PC-9 (cell line): ENCODE measurements at regions not wholly inside any gene's neighbourhood (a gene's known extent, or its start where the extent isn't known, plus 50 kb on each side); places are given as distances from the start of the nearest gene placed in this dataset.

Source experiments
- BruUV-seq: library from RNA; stranded (reverse); fragments of 400-500 nt; replicated peaks from 2 replicates; lab custom pipeline; 2021; lab: Mats Ljungman, UMichigan
- CTCF ChIA-PET: fragments of 300-600 bp; sonication (Branson Sonifier 250); formaldehyde crosslinking; loops from one replicate; lab custom pipeline; 2022; ENCODE audit warnings: antibody characterized with exemption; lab: Charles Lee
- POLR2A ChIA-PET: fragments of 300-600 bp; sonication (Branson Sonifier 250); formaldehyde crosslinking; loops from one replicate; lab custom pipeline; 2022; ENCODE audit warnings: antibody characterized with exemption; ENCODE audit not compliant: unreplicated experiment; lab: Charles Lee
- DNase-seq, 2 experiments: peaks; one replicate each; pipeline versions ENCODE4 v3.0.0 to v3.0.0-alpha.2; 2015 to 2022; ENCODE audit warnings: mixed read lengths in 1 of 2
- H2AFZ ChIP-seq: fragments of 200-600 bp; sonication (generic); 2 replicates; pipeline ENCODE4 v1.8.1; 2017; ENCODE audit warnings: antibody characterized with exemption
- H3F3A ChIP-seq: fragments of 200-600 bp; sonication (generic); 2 replicates; pipeline ENCODE4 v1.8.1; 2017; ENCODE audit warnings: antibody characterized with exemption, mild to moderate bottlenecking, low read depth; ENCODE audit not compliant: insufficient read depth
- H3K27ac ChIP-seq: fragments of 200-600 bp; sonication (generic); 2 replicates; pipeline ENCODE4 v1.6.1; 2016; ENCODE audit warnings: mixed run types
- H3K27me3 ChIP-seq: fragments of 200-600 bp; sonication (generic); 2 replicates; pipeline ENCODE4 v1.6.1; 2016; ENCODE audit warnings: low read depth, mixed run types; ENCODE audit not compliant: insufficient read depth
- H3K36me3 ChIP-seq: fragments of 200-600 bp; sonication (generic); 2 replicates; pipeline ENCODE4 v1.6.1; 2016; ENCODE audit warnings: low read depth, mixed run types
- H3K4me1 ChIP-seq: fragments of 200-600 bp; sonication (generic); replicated peaks from 2 replicates; pipeline ENCODE4 v1.6.1; 2016; ENCODE audit warnings: mixed run types; ENCODE audit not compliant: insufficient read depth
- H3K4me2 ChIP-seq: fragments of 200-600 bp; sonication (generic); 2 replicates; pipeline ENCODE4 v1.6.1; 2017; ENCODE audit warnings: mixed run types
- H3K4me3 ChIP-seq: fragments of 200-600 bp; sonication (generic); 2 replicates; pipeline ENCODE4 v1.6.1; 2016; ENCODE audit warnings: mixed run types
- H3K79me2 ChIP-seq: fragments of 200-600 bp; sonication (generic); 2 replicates; pipeline ENCODE4 v1.6.1; 2017; ENCODE audit warnings: low read depth, mixed run types
- H3K9me2 ChIP-seq: fragments of 200-600 bp; sonication (generic); 2 replicates; pipeline ENCODE4 v1.8.1; 2017; ENCODE audit warnings: mild to moderate bottlenecking; ENCODE audit not compliant: insufficient read depth
- H3K9me3 ChIP-seq: fragments of 200-600 bp; sonication (generic); 2 replicates; pipeline ENCODE4 v1.8.1; 2016; ENCODE audit warnings: low read depth; ENCODE audit not compliant: insufficient read depth
- H4K20me1 ChIP-seq: fragments of 200-600 bp; sonication (generic); 2 replicates; pipeline ENCODE4 v1.8.1; 2017; ENCODE audit not compliant: insufficient read depth
- CTCF ChIP-seq: fragments of 200-600 bp; sonication (generic); conservative IDR thresholded peaks from 2 replicates; pipeline ENCODE4 v1.6.1; 2017; ENCODE audit warnings: mixed run types, antibody characterized with exemption, mild to moderate bottlenecking, moderate library complexity
- EZH2 ChIP-seq: fragments of 200-600 bp; sonication (generic); IDR thresholded peaks from 2 replicates; pipeline ENCODE4 v1.8.0; 2017; ENCODE audit warnings: antibody characterized with exemption, low read depth
- intact Hi-C: fragments of 100-400 bp; cut with micrococcal nuclease; formaldehyde crosslinking; loops from one replicate; pipeline ENCODE4 v1.10.0; 2022; ENCODE audit not compliant: unreplicated experiment

- intact Hi-C loops = no loop called here
- H2AFZ ChIP-seq = no peak overlapping the region
- no peak for DNase-seq
- CTCF ChIA-PET = no interaction called here
- H3F3A ChIP-seq = no peaks in the 10 kb centered on the region
- no TSS peak for BruUV-seq
- no peaks in the 10 kb centered on the region for H3K79me2 ChIP-seq
- H3K9me2 ChIP-seq = no peaks in the 10 kb centered on the region
- no peak overlapping the region for H3K27ac ChIP-seq
- H3K4me3 ChIP-seq = no peak overlapping the region
- POLR2A ChIA-PET = no interaction called here
- no peaks in the 10 kb centered on the region for H3K4me1 ChIP-seq
- H3K36me3 ChIP-seq = no peaks in the 10 kb centered on the region
- no peaks in the 10 kb centered on the region for H3K27me3 ChIP-seq
- H3K4me2 ChIP-seq = no peak overlapping the region
- no peaks in the 10 kb centered on the region for H4K20me1 ChIP-seq
- no peaks in the 10 kb centered on the region for H3K9me3 ChIP-seq
- TF ChIP-seq CTCF = no peak
- no peak for TF ChIP-seq EZH2
These were observed 114.9 kb upstream of the ARX start for GRCh38 chrX:25130619-25131018.

GRCh38 chrX:25125483-25125882 is 109.7 kb upstream of the ARX start:
- H3K4me2 ChIP-seq = no peak overlapping the region
- no peaks in the 10 kb centered on the region for H3K9me3 ChIP-seq
- no peak overlapping the region for H3K27ac ChIP-seq
- TF ChIP-seq CTCF = no peak
- no peak for TF ChIP-seq EZH2
- H3F3A ChIP-seq = no peaks in the 10 kb centered on the region
- intact Hi-C loops = no loop called here
- no TSS peak for BruUV-seq
- POLR2A ChIA-PET = no interaction called here
- H4K20me1 ChIP-seq = no peaks in the 10 kb centered on the region
- no peak overlapping the region for H3K4me3 ChIP-seq
- no peaks in the 10 kb centered on the region for H3K9me2 ChIP-seq
- no peaks in the 10 kb centered on the region for H3K36me3 ChIP-seq
- CTCF ChIA-PET = no interaction called here
- H2AFZ ChIP-seq = no peak overlapping the region
- H3K27me3 ChIP-seq = no peaks in the 10 kb centered on the region
- no peak for DNase-seq
- H3K79me2 ChIP-seq = no peaks in the 10 kb centered on the region
- H3K4me1 ChIP-seq = no peaks in the 10 kb centered on the region

GRCh38 chrX:25124391-25124790 is 108.6 kb upstream of the ARX start:
- Histone ChIP-seq H3K27ac (no peak overlapping the region), H3K4me1 (no peaks in the 10 kb centered on the region), H3K79me2 (no peaks in the 10 kb centered on the region), H3K4me2 (no peak overlapping the region), H3K9me3 (no peaks in the 10 kb centered on the region), H3F3A (no peaks in the 10 kb centered on the region), H3K27me3 (no peaks in the 10 kb centered on the region), H3K36me3 (no peaks in the 10 kb centered on the region), H2AFZ (no peak overlapping the region), H3K4me3 (no peak overlapping the region), H3K9me2 (no peaks in the 10 kb centered on the region), H4K20me1 (no peaks in the 10 kb centered on the region)
- no TSS peak for BruUV-seq
- ChIA-PET CTCF (no interaction called here), POLR2A (interaction anchor here (0.8 kb wide), 1 partner anchor 574 kb away, joined by 3 read pairs; no protein-coding TSS in a partner anchor)
- TF ChIP-seq EZH2 (no peak), CTCF (no peak)
- intact Hi-C loops = no loop called here
- no peak for DNase-seq
